ENCODE measurements at regions not wholly inside any gene's neighbourhood (a gene's known extent, or its start where the extent isn't known, plus 50 kb on each side); places are given as distances from the start of the nearest gene placed in this dataset.

- intact Hi-C loops (cut with micrococcal nuclease; ENCODE audit: unreplicated experiment): no loop called here
- Histone ChIP-seq H3K9me3 (ENCODE audit: insufficient read depth, low read depth) (no peaks in the 10 kb centered on the region), H3K27me3 (ENCODE audit: insufficient read depth, low read depth) (peaks cover 29% of the 10 kb centered on the region), H2AFZ (no peak overlapping the region), H3K27ac (no peak overlapping the region), H3K9me2 (ENCODE audit: insufficient read depth) (no peaks in the 10 kb centered on the region), H3K36me3 (ENCODE audit: low read depth) (no peaks in the 10 kb centered on the region), H4K20me1 (ENCODE audit: insufficient read depth) (no peaks in the 10 kb centered on the region; the same call in 1 of the 2 replicates), H3K4me2 (no peak overlapping the region), H3K4me1 (replicated peaks; ENCODE audit: insufficient read depth) (no peaks in the 10 kb centered on the region), H3F3A (ENCODE audit: insufficient read depth, low read depth) (no peaks in the 10 kb centered on the region), H3K4me3 (no peak overlapping the region), H3K79me2 (ENCODE audit: low read depth) (no peaks in the 10 kb centered on the region)
- ChIA-PET CTCF (no interaction called here), POLR2A (ENCODE audit: unreplicated experiment) (no interaction called here)
- DNase-seq: no peak
- TF ChIP-seq EZH2 (IDR thresholded peaks at IDR 0.05; ENCODE audit: low read depth) (no peak), CTCF (conservative IDR thresholded peaks at IDR 0.05) (no peak)
- BruUV-seq (replicated peaks): no TSS peak
Measured at GRCh38 chr18:72648481-72648960, 104.4 kb upstream of the CBLN2 start.

GRCh38 chr18:72648079-72648478 is 103.9 kb upstream of the CBLN2 start:
- Histone ChIP-seq H3K4me3 (no peak overlapping the region), H2AFZ (no peak overlapping the region), H3K4me2 (no peak overlapping the region), H3K4me1 (replicated peaks; ENCODE audit: insufficient read depth) (no peaks in the 10 kb centered on the region), H3K9me3 (ENCODE audit: insufficient read depth, low read depth) (no peaks in the 10 kb centered on the region), H3F3A (ENCODE audit: insufficient read depth, low read depth) (no peaks in the 10 kb centered on the region), H3K36me3 (ENCODE audit: low read depth) (no peaks in the 10 kb centered on the region), H3K27ac (no peak overlapping the region), H3K27me3 (ENCODE audit: insufficient read depth, low read depth) (peaks cover 33% of the 10 kb centered on the region), H3K9me2 (ENCODE audit: insufficient read depth) (no peaks in the 10 kb centered on the region), H4K20me1 (ENCODE audit: insufficient read depth) (no peaks in the 10 kb centered on the region; the same call in 1 of the 2 replicates), H3K79me2 (ENCODE audit: low read depth) (no peaks in the 10 kb centered on the region)
- CTCF ChIA-PET: no interaction called here
- DNase-seq: no peak
- POLR2A ChIA-PET (ENCODE audit: unreplicated experiment): no interaction called here
- no TSS peak for BruUV-seq (replicated peaks)
- TF ChIP-seq CTCF (conservative IDR thresholded peaks at IDR 0.05): no peak
- TF ChIP-seq EZH2 (IDR thresholded peaks at IDR 0.05; ENCODE audit: low read depth): no peak
- intact Hi-C loops (cut with micrococcal nuclease; ENCODE audit: unreplicated experiment): no loop called here

- H3K4me2 ChIP-seq: peak overlapping the region; percentile 29
- no TSS peak for BruUV-seq (replicated peaks)
- ChIA-PET POLR2A (ENCODE audit: unreplicated experiment) (no interaction called here), CTCF (no interaction called here)
- H4K20me1 ChIP-seq (ENCODE audit: insufficient read depth): peaks cover 5% of the 10 kb centered on the region; the same call in 1 of the 2 replicates
- peaks cover 10% of the 10 kb centered on the region for H3K27me3 ChIP-seq (ENCODE audit: insufficient read depth, low read depth)
- H3K4me1 ChIP-seq (replicated peaks; ENCODE audit: insufficient read depth): no peaks in the 10 kb centered on the region
- DNase-seq: no peak
- no peak overlapping the region for H2AFZ ChIP-seq
- H3K9me3 ChIP-seq (ENCODE audit: insufficient read depth, low read depth): 0 out of 2 replicates have a peak, but pooled peaks cover 3% of the 10 kb centered on the region
- H3K27ac ChIP-seq: no peak overlapping the region
- intact Hi-C loops (cut with micrococcal nuclease; ENCODE audit: unreplicated experiment): no loop called here
- no peak for TF ChIP-seq CTCF (conservative IDR thresholded peaks at IDR 0.05)
- TF ChIP-seq EZH2 (IDR thresholded peaks at IDR 0.05; ENCODE audit: low read depth): no peak
- H3K4me3 ChIP-seq: no peak overlapping the region; the same call in 1 of the 2 replicates
- H3K79me2 ChIP-seq (ENCODE audit: low read depth): no peaks in the 10 kb centered on the region
- no peaks in the 10 kb centered on the region for H3K9me2 ChIP-seq (ENCODE audit: insufficient read depth)
- H3F3A ChIP-seq (ENCODE audit: insufficient read depth, low read depth): no peaks in the 10 kb centered on the region
- no peaks in the 10 kb centered on the region for H3K36me3 ChIP-seq (ENCODE audit: low read depth)
Measured at GRCh38 chr18:72640557-72640956, 96.4 kb upstream of the CBLN2 start.
